GM23248 (cell line): ENCODE measurements at regions not wholly inside any gene's neighbourhood (a gene's known extent, or its start where the extent isn't known, plus 50 kb on each side); places are given as distances from the start of the nearest gene placed in this dataset.

Source experiments
- DNase-seq: peaks from one replicate; pipeline ENCODE4 v3.0.0-alpha.2; 2015
- H2AFZ ChIP-seq: fragments of 200-600 bp; sonication (generic); 2 replicates; pipeline ENCODE4 v1.6.1; 2016; ENCODE audit warnings: antibody characterized with exemption
- H3F3A ChIP-seq: fragments of 200-600 bp; sonication (generic); 2 replicates; pipeline ENCODE4 v1.6.1; 2016; ENCODE audit warnings: mild to moderate bottlenecking, antibody characterized with exemption, mixed run types; ENCODE audit not compliant: insufficient read depth
- H3K27ac ChIP-seq: fragments of 200-600 bp; sonication (generic); 2 replicates; pipeline ENCODE4 v1.5.1; 2016; ENCODE audit warnings: mild to moderate bottlenecking
- H3K27me3 ChIP-seq: fragments of 200-600 bp; sonication (generic); replicated peaks from 2 replicates; pipeline ENCODE4 v1.6.1; 2016; ENCODE audit warnings: mild to moderate bottlenecking; ENCODE audit not compliant: insufficient read depth
- H3K36me3 ChIP-seq: fragments of 200-600 bp; sonication (generic); 2 replicates; pipeline ENCODE4 v1.6.1; 2016; ENCODE audit warnings: low read depth, mild to moderate bottlenecking
- H3K4me1 ChIP-seq: fragments of 200-600 bp; sonication (generic); 2 replicates; pipeline ENCODE4 v1.6.1; 2016; ENCODE audit warnings: mild to moderate bottlenecking; ENCODE audit not compliant: insufficient read depth
- H3K4me2 ChIP-seq: fragments of 200-600 bp; sonication (generic); one replicate; pipeline ENCODE4 v1.6.1; 2016; ENCODE audit warnings: mild to moderate bottlenecking; ENCODE audit not compliant: unreplicated experiment
- H3K4me3 ChIP-seq: fragments of 200-600 bp; sonication (generic); 2 replicates; pipeline ENCODE4 v1.5.1; 2016; ENCODE audit warnings: mild to moderate bottlenecking
- H3K79me2 ChIP-seq: fragments of 200-600 bp; sonication (generic); 2 replicates; pipeline ENCODE4 v1.6.1; 2016; ENCODE audit warnings: mild to moderate bottlenecking; ENCODE audit not compliant: insufficient read depth
- H3K9ac ChIP-seq: fragments of 200-600 bp; sonication (generic); 2 replicates; pipeline ENCODE4 v1.6.1; 2016; ENCODE audit warnings: mild to moderate bottlenecking
- H3K9me2 ChIP-seq: fragments of 200-600 bp; sonication (generic); 2 replicates; pipeline ENCODE4 v1.6.1; 2016; ENCODE audit warnings: mixed run types, mild to moderate bottlenecking, moderate library complexity; ENCODE audit not compliant: insufficient read depth
- H3K9me3 ChIP-seq: fragments of 200-600 bp; sonication (generic); one replicate; pipeline ENCODE4 v1.6.1; 2017; ENCODE audit warnings: low read depth
- H4K20me1 ChIP-seq: fragments of 200-600 bp; sonication (generic); 2 replicates; pipeline ENCODE4 v1.6.0; 2016; ENCODE audit not compliant: insufficient read depth
- EZH2 ChIP-seq: fragments of 200-600 bp; sonication (generic); IDR thresholded peaks from 2 replicates; pipeline ENCODE4 v1.6.1; 2018; ENCODE audit warnings: antibody characterized with exemption, mild to moderate bottlenecking; ENCODE audit not compliant: insufficient read depth, poor library complexity, severe bottlenecking
- EZH2phosphoT487 ChIP-seq: fragments of 200-600 bp; sonication (generic); IDR thresholded peaks from 2 replicates; pipeline ENCODE4 v1.6.1; 2018; ENCODE audit warnings: antibody characterized with exemption, moderate library complexity, mild to moderate bottlenecking, low read depth; ENCODE audit not compliant: insufficient read depth
- WGBS, 2 experiments: methylation state at CpG; one replicate each; pipeline ENCODE4 v1.1.6; 2015 to 2017; ENCODE audit warnings: low lambda C conversion rate in 2 of 2, low coverage in 1 of 2; ENCODE audit errors: missing lambda C conversion rate in 2 of 2; 5-methylcytosine and 5-hydroxymethylcytosine counted together
- in situ Hi-C: fragments of 300-500 bp; cut with MboI; formaldehyde crosslinking; loops from 2 replicates; pipeline ENCODE4 v1.15.0; 2020

- no peak for TF ChIP-seq EZH2
- TF ChIP-seq EZH2phosphoT487, result no peak
- H2AFZ ChIP-seq, result no peak overlapping the region
- WGBS, 2 experiments, result 59 to 64% methylated on average over 11 of the region's 11 CpGs
- H4K20me1 ChIP-seq, result no peaks in the 10 kb centered on the region
- no peaks in the 10 kb centered on the region for H3K9me3 ChIP-seq
- H3K36me3 ChIP-seq, result no peaks in the 10 kb centered on the region
- in situ Hi-C loops, result no loop called here
- no peak for DNase-seq
- H3K27ac ChIP-seq, result no peak overlapping the region
- H3K4me2 ChIP-seq, result no peak overlapping the region
- H3K79me2 ChIP-seq, result no peaks in the 10 kb centered on the region
- H3K4me3 ChIP-seq, result no peak overlapping the region
- H3K9ac ChIP-seq, result no peak overlapping the region
- H3K27me3 ChIP-seq, result no peaks in the 10 kb centered on the region
- H3F3A ChIP-seq, result no peaks in the 10 kb centered on the region
- no peaks in the 10 kb centered on the region for H3K4me1 ChIP-seq
- no peaks in the 10 kb centered on the region for H3K9me2 ChIP-seq
These were observed 149.1 kb downstream of the KIF26A start for GRCh38 chr14:104287301-104288009.

- Histone ChIP-seq H3K36me3 (no peaks in the 10 kb centered on the region), H3K27ac (no peak overlapping the region), H3K79me2 (no peaks in the 10 kb centered on the region), H3K4me2 (no peak overlapping the region), H2AFZ (no peak overlapping the region), H3K4me3 (no peak overlapping the region), H4K20me1 (no peaks in the 10 kb centered on the region), H3K4me1 (no peaks in the 10 kb centered on the region), H3K9me2 (no peaks in the 10 kb centered on the region), H3K27me3 (no peaks in the 10 kb centered on the region), H3K9me3 (no peaks in the 10 kb centered on the region), H3K9ac (no peak overlapping the region), H3F3A (no peaks in the 10 kb centered on the region)
- TF ChIP-seq EZH2phosphoT487 (no peak), EZH2 (no peak)
- no peak for DNase-seq
- 61 to 65% methylated on average over 12 of the region's 12 CpGs for WGBS, 2 experiments
- in situ Hi-C loops, result no loop called here
These were observed 149.9 kb downstream of the KIF26A start for GRCh38 chr14:104288272-104288671.

- Histone ChIP-seq H2AFZ (no peak overlapping the region), H3K9ac (no peak overlapping the region), H4K20me1 (no peaks in the 10 kb centered on the region), H3K27ac (no peak overlapping the region), H3K79me2 (no peaks in the 10 kb centered on the region), H3K27me3 (no peaks in the 10 kb centered on the region), H3K9me2 (no peaks in the 10 kb centered on the region), H3K4me3 (no peak overlapping the region), H3K4me2 (no peak overlapping the region), H3F3A (no peaks in the 10 kb centered on the region), H3K4me1 (no peaks in the 10 kb centered on the region), H3K36me3 (no peaks in the 10 kb centered on the region), H3K9me3 (no peaks in the 10 kb centered on the region)
- 46 to 51% methylated on average over 3 of the region's 3 CpGs for WGBS, 2 experiments
- DNase-seq, result no peak
- in situ Hi-C loops, result no loop called here
- no peak for TF ChIP-seq EZH2
- TF ChIP-seq EZH2phosphoT487, result no peak
These were observed 151.1 kb downstream of the KIF26A start for GRCh38 chr14:104289507-104289906.

- H3F3A ChIP-seq, result no peaks in the 10 kb centered on the region
These were observed 151.8 kb downstream of the KIF26A start for GRCh38 chr14:104290058-104290667.

More at GRCh38 chr14:104290058-104290667, 151.8 kb downstream of the KIF26A start:
- Histone ChIP-seq H3K9me2 (no peaks in the 10 kb centered on the region), H2AFZ (no peak overlapping the region), H3K4me1 (no peaks in the 10 kb centered on the region), H3K79me2 (no peaks in the 10 kb centered on the region), H3K9ac (no peak overlapping the region), H3K36me3 (no peaks in the 10 kb centered on the region), H3K27ac (no peak overlapping the region), H3K9me3 (no peaks in the 10 kb centered on the region), H4K20me1 (no peaks in the 10 kb centered on the region), H3K4me3 (no peak overlapping the region), H3K27me3 (no peaks in the 10 kb centered on the region), H3K4me2 (no peak overlapping the region)
- in situ Hi-C loops, result no loop called here
- DNase-seq, result no peak
- WGBS, 2 experiments, result 37 to 45% methylated on average over 14 of the region's 14 CpGs
- TF ChIP-seq EZH2phosphoT487 (no peak), EZH2 (no peak)
